GM23338 (cell line): ENCODE measurements at regions not wholly inside any gene's neighbourhood (a gene's known extent, or its start where the extent isn't known, plus 50 kb on each side); places are given as distances from the start of the nearest gene placed in this dataset.

ENCODE experiments used
- CTCF ChIP-seq, 2 experiments: fragments of 200-600 bp in 1 of 2; sonication (generic) in 1 of 2; conservative IDR thresholded peaks; 2 replicates each; pipeline versions ENCODE4 v1.5.1 to v1.6.1; 2016 to 2017; ENCODE audit warnings: antibody characterized with exemption in 2 of 2, low read depth in 2 of 2, mild to moderate bottlenecking in 2 of 2, moderate library complexity in 1 of 2
- EZH2 ChIP-seq: fragments of 200-600 bp; sonication (generic); IDR thresholded peaks from one replicate; pipeline ENCODE4 v1.8.0; 2017; ENCODE audit warnings: antibody characterized with exemption, mild to moderate bottlenecking, low read depth; ENCODE audit not compliant: unreplicated experiment
- EZH2phosphoT487 ChIP-seq: fragments of 200-600 bp; sonication (generic); IDR thresholded peaks from one replicate; pipeline ENCODE4 v1.8.1; 2018; ENCODE audit warnings: antibody characterized with exemption; ENCODE audit not compliant: unreplicated experiment
- NANOG ChIP-seq: IDR thresholded peaks from 2 replicates; pipeline ENCODE4 v1.6.1; 2016; ENCODE audit warnings: antibody characterized with exemption, borderline replicate concordance
- POLR2AphosphoS5 ChIP-seq: IDR thresholded peaks from 2 replicates; pipeline ENCODE4 v1.6.1; 2016; ENCODE audit warnings: antibody characterized with exemption, low read depth
- REST ChIP-seq: IDR thresholded peaks from one replicate; pipeline ENCODE4 v1.6.1; 2018; ENCODE audit warnings: antibody characterized with exemption; ENCODE audit not compliant: unreplicated experiment
- STAT1 ChIP-seq: IDR thresholded peaks from one replicate; pipeline ENCODE4 v1.6.1; 2016; ENCODE audit warnings: antibody characterized with exemption; ENCODE audit not compliant: unreplicated experiment

GRCh38 chr3:23734481-23734880 is 71.3 kb upstream of the UBE2E1 start:
- TF ChIP-seq EZH2 (no peak), CTCF (conservative IDR thresholded peaks at IDR 0.05; ENCODE audit: low read depth in 2 of 2) (no peak), POLR2AphosphoS5 (no peak), NANOG (no peak), REST (no peak), EZH2phosphoT487 (no peak), STAT1 (no peak)
